Femur (tissue), 1 donor: ENCODE measurements at regions not wholly inside any gene's neighbourhood (a gene's known extent, or its start where the extent isn't known, plus 50 kb on each side); places are given as distances from the start of the nearest gene placed in this dataset.
"Not testable (repeated sequence)": the region's sequence is repeated elsewhere in the genome, so short reads cannot be mapped to it uniquely, and the experiment has no call there.

ENCODE experiments used
- DNase-seq: peaks from one replicate; pipeline ENCODE4 v3.0.0-alpha.2; 2017

GRCh38 chr4:159552979-159553768, 450.3 kb downstream of the RAPGEF2 start:
- no peak for DNase-seq

GRCh38 chr4:159555873-159556272, 453.0 kb downstream of the RAPGEF2 start:
- DNase-seq: no peak

DNA sequence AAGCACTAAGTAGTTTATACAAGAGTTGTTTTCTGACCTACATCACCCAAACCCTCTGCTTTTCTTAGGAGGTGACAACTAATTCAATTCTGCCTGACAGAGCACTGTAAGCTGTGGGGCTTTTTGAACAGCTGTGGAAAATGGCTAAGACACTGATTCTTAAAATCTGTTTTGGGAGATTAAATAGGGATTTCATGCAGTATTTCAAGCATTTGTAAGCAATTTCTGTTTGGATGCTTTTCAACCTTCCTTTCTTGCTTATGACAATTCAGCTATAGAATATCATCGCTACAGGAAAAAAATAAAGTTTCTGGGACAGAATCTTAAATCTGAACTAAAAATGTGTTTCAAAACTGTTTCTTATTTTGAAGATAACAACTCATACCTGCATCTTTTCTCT, 459.5 kb downstream of the RAPGEF2 start:
- DNase-seq: no peak

- DNase-seq: no peak
Observed at GRCh38 chr4:159563257-159563656, 460.4 kb downstream of the RAPGEF2 start.

DNA sequence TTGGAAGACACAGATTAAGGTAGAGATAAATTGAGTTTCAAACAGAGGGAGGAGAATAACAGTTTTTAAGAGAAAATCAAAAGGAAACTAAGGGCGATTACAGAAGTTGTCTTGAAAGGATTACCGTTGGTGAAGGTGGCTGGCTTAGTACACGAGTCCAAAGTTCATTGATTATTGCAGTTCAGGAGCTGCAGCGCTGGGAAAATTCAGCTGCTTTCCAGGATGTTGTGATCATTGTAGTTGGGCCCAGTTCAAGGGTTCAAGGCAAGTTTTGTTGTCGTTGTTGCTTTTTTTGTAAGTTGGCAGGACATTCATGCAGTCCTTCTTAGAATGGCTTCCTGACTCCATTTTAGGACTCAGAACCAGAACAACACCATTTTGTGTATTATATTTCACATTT, 461.7 kb downstream of the RAPGEF2 start:
- no peak for DNase-seq

GRCh38 chr4:159566786-159567185, 463.9 kb downstream of the RAPGEF2 start:
- DNase-seq: no peak

GRCh38 chr4:159577241-159577640, 474.4 kb downstream of the RAPGEF2 start:
- no peak for DNase-seq

GRCh38 chr4:159582685-159583084, 479.8 kb downstream of the RAPGEF2 start:
- no peak for DNase-seq

DNA sequence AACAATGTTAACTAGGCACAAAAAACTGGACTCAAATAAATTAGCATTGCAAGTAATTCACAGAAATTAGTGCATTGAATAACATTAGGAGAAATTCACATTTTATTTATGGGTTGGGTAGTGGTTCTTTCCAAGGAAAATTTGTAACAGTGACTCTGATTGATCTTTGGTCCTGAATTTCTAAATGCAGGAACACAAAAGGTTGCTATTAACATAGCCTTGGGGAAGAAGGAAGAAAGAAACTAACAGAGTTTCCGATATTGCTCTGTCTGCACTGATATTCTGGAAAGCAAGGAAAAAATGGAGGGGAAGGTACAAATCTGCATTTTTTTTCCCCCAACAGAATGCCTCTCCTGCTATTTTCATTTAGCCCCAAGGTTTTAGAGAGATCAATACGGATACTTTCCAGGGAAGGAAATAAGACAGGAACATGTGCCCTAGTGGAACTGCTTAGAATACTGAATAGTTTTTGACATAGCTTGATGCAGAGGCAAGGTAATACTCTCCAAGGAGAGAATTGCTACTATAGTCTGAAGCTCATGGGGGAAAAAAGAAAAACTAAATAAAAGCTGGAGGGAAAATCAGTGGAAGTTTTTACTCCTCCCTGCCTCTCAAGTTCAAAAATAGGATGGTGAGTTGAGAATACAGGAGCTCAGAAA, 490.1 kb downstream of the RAPGEF2 start:
- DNase-seq: no peak

DNA sequence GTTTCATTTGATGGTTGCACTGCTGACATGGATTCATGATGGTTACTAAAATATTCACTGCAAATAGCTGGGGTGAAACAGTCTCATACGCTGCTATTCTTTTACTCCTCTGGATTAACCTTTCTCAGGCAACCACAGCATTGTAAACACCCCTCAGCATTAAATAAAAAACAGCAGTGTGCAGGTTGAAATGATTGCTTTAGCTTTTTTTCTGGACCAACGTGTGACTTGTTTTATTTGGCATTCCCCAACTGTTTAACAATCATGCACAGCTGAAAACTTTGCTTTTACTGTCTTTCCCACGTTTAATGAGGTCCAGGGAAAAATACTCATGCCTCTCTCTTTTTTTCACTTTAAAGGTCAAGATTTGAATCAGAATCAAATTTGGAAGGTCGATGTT, 490.8 kb downstream of the RAPGEF2 start:
- no peak for DNase-seq

DNA sequence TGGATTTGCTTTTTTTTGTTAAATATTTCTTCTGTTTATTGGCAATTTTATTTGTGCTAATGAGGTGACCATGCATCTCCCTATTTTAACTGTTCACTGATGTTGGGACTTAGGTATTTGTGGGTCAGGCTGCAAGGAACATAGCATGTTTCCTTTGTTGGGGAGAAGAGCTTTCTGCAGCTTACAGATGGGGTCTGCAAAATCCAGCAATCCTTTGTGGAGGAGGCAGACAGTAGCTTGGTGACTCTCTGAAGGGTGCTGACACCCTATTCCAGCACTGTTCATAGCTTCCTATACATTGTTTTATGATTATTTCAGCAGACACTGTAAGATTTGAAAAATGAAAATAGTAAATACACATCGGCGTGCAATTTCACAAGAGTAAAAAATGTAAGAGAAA, 491.7 kb downstream of the RAPGEF2 start:
- no peak for DNase-seq

DNA sequence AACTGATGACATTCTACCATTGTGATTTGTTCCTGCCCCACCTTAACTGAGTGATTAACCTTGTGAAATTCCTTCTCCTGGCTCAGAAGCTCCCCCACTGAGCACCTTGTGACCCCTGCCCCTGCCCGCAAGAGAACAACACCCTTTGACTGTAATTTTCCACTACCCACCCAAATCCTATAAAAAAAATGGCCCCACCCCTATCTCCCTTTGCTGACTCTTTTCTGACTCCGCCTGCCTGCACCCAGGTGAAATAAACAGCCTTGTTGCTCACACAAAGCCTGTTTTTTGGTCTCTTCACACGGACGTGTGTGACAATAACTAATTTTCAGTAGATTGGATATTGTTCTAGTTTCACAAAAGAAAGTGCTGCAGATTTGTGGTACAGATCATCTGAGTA, 492.2 kb downstream of the RAPGEF2 start:
- DNase-seq: not testable (repeated sequence)

DNA sequence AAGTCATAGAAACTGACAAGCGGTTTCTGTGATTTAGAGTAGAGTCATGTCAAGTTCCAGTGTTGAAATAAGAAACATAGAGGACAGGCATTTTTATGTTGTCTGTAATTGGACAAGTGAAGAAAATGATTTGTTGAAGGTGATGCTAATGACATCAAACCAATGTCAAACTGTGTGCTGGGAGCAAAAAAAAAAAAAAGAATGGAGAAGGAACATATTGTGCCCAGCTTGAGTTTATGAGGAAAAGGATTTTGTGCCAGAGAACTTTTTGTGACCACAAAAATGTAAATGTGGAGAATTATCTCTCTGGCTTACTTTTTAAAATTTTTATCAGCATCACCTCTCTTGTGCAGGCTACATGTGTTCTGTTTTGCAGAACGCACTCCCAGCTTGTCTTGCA, 495.7 kb downstream of the RAPGEF2 start:
- DNase-seq: no peak

DNA sequence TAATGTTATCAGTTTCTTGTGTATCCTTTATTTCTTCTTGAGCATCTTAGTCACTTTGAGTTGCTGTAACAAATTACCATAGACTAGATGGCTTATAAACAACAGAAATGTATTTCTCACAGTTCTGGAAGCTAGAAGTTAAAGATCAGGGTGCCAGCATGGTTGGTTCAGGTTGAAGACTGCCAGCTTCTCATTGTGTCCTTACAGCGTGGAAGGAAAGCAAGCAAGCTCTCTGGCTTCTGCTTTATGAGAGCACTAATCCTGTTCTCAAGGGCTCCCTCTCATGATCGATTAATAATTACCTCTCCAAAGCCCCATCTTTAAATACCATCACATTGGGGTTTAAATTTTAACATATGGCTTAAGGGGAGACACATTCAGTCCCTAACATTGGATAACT, 497.2 kb downstream of the RAPGEF2 start:
- DNase-seq: no peak

GRCh38 chr4:159604781-159605180, 501.9 kb downstream of the RAPGEF2 start:
- no peak for DNase-seq

- no peak for DNase-seq
Observed at GRCh38 chr4:159606835-159607234, 504.0 kb downstream of the RAPGEF2 start.

DNA sequence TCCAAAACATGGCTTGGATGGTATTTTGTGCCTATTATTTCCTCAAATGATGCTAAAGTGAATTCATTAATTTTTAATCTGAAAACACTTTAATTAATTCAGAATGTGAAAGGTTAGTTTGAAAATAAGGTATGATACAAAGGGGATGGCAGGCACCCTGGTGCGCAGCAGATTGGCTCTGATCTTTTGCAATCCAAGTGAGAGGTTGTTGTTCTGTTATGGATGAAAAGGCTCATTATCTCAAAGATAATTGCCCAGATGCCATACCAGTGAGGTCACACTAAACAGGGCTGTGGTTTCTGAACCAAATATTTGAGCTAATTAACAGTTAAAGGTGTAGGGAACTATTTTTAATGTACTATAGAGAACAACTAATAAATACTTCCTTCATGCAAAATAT, 504.9 kb downstream of the RAPGEF2 start:
- DNase-seq: no peak

DNA sequence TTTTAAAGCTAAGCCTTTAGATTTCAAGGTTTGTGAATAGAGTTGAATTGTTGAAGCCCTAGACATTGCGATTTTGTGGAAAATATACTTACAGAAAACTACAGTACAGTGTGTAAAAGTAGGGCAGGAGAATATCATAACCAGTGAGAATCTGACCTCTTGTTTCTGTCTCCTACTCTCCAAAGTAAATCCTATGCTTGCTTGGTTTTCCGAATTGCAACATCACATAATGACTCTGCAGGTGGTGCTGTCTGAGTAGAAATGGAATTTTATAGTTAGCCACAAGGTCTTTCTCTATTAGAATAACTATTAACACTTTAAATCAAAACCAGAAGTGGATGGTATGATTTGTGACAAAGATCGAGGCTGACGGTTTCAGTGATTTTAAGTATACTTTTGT, 505.6 kb downstream of the RAPGEF2 start:
- DNase-seq: no peak

DNA sequence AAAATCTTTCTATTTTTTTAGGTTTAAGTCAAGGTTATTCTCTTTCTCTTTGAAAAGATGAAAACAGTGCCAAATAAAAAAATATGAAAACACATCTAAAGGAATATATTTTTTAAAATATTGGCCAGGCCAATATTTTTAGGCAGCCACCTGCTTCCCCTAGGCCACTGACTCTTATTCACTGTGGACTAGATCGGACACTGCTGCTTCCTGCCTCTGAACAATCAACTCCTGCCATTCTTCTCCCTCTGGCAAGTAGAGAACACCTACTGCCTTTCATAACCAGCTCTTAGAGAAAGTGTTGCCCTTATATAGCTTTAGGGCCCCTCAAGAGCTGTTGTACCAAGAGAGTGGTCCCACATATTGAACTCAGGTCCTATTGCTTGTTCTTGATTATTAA, 529.2 kb downstream of the RAPGEF2 start:
- no peak for DNase-seq

DNA sequence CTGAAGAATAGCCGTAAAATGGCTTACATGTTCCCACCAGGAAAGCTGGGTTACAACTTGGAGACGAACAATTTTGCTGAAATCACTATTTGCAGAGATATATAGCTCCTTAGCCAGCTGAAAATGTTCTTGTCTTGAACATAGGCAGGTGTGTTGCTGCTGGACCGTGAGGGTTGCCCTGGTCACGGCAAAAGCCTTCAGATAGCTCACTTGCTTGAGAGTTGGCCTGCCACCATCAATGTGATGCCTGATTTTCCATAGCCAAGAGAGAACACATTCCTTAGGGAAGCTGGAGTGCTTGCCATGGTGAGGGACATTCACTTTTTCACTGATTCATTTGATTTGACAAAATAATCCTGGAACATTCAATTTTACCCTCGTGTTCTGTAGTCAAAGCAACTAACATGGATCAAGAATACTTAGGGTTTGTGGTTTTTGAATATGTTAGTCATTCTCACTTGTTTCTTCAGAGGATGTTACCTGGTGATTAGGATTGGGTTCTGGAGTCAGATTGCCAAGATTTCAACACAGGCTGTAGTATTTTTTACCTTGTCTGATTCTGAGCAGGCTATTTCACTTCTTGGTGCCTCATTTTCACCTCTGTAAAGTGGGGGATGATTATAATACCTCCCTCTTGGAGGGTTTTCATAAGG, 536.9 kb downstream of the RAPGEF2 start:
- DNase-seq: no peak

DNA sequence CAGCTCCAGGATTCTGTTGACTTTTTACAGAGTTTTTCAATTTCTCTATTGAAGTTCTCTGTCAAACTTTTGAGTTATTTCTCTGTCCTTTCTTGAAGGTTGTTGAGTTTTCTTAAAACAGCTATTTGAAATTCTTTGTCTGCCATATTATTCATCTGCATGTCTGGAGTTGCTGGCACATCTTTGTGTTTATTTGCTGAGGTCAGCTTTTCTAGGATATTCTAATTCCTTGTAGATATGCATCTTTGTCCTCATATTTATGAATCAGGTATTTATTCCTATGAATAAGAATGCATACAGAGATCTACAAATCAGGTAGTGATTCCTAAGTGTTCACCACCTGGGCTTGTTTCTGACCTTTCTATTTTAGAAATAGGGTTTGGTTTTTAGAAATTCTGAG, 546.4 kb downstream of the RAPGEF2 start:
- DNase-seq: no peak

DNA sequence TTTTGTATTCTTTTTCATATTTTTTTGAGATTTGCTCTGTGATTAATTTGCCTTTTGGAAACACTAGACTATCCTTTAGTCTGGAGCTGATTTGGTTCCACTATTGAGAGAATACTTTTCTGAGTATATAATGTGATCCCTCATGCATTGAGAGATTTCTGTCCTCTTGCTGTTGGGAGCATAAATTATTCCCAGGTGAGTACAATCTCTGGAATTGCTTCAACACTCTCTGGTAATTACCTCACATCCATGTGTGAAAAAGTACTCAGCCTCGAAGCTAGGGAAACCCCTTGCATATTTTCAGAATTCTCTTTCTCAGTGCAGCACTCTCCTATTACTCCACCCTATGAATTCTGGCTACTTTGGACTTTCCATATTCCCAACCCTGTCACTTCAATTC, 550.0 kb downstream of the RAPGEF2 start:
- DNase-seq: no peak

- no peak for DNase-seq
Observed at GRCh38 chr4:159655547-159655946, 552.7 kb downstream of the RAPGEF2 start.

DNA sequence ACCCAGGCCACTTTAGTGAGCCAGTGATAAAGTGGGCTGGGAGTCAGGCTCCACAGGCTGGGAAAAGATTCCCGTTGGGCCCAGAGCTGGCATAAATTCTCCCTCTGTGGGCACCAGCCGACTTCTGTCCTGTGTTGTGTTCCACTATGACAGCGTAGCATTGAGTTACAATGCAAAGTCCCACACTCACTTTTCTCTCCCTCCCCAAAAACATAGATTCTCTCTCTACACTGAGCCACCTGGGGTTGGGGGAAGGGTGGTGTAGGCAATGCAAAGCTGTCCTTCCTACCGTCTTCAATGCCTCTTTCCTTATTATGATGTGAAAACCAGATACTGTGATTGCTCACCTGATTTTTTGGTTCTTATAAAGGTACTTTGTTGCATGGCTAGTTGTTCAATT, 566.2 kb downstream of the RAPGEF2 start:
- no peak for DNase-seq
